PFSK-1 (cell line): ENCODE measurements at regions not wholly inside any gene's neighbourhood (a gene's known extent, or its start where the extent isn't known, plus 50 kb on each side); places are given as distances from the start of the nearest gene placed in this dataset.

Experiments
- POLR2AphosphoS5 ChIP-seq: IDR thresholded peaks from 2 replicates; pipeline ENCODE4 v1.6.1; 2012; ENCODE audit warnings: low read depth, mild to moderate bottlenecking, control low read depth, low read length, moderate library complexity
- SIN3A ChIP-seq: IDR thresholded peaks from 2 replicates; pipeline ENCODE4 v1.6.1; 2012; ENCODE audit warnings: mild to moderate bottlenecking, low read length, moderate library complexity, borderline replicate concordance; ENCODE audit not compliant: insufficient read depth
- TF ChIP-seq, protein P1 (sequence below), 2 experiments: IDR thresholded peaks; 2 replicates each; pipeline versions ENCODE4 v1.6.1 to v1.8.0; 2011 to 2012; ENCODE audit warnings: low read depth in 2 of 2, low read length in 2 of 2, control low read depth in 1 of 2, inconsistent platforms in 1 of 2, mild to moderate bottlenecking in 1 of 2, moderate library complexity in 1 of 2; ENCODE audit not compliant: insufficient read depth in 1 of 2

DNA sequence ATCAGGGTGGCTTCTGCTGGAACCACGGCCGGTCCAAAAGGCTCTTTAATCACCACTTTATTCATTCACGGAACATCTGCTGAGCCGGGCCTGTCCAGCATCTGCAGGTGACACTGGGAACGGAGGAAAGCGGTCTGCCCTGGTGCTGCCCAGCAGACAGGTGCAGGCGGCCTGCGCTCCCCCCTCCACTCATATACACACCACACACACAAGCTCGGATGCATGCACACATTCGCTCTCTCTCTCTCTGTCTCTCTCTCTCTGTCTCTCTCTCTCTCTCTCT is 736.9 kb downstream of the BRD1 start:
- TF ChIP-seq, protein P1, sequence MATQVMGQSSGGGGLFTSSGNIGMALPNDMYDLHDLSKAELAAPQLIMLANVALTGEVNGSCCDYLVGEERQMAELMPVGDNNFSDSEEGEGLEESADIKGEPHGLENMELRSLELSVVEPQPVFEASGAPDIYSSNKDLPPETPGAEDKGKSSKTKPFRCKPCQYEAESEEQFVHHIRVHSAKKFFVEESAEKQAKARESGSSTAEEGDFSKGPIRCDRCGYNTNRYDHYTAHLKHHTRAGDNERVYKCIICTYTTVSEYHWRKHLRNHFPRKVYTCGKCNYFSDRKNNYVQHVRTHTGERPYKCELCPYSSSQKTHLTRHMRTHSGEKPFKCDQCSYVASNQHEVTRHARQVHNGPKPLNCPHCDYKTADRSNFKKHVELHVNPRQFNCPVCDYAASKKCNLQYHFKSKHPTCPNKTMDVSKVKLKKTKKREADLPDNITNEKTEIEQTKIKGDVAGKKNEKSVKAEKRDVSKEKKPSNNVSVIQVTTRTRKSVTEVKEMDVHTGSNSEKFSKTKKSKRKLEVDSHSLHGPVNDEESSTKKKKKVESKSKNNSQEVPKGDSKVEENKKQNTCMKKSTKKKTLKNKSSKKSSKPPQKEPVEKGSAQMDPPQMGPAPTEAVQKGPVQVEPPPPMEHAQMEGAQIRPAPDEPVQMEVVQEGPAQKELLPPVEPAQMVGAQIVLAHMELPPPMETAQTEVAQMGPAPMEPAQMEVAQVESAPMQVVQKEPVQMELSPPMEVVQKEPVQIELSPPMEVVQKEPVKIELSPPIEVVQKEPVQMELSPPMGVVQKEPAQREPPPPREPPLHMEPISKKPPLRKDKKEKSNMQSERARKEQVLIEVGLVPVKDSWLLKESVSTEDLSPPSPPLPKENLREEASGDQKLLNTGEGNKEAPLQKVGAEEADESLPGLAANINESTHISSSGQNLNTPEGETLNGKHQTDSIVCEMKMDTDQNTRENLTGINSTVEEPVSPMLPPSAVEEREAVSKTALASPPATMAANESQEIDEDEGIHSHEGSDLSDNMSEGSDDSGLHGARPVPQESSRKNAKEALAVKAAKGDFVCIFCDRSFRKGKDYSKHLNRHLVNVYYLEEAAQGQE (IDR thresholded peaks at IDR 0.05; ENCODE audit: insufficient read depth in 1 of 2, low read depth in 2 of 2, low read length in 2 of 2), result no peak
- TF ChIP-seq SIN3A (no peak), POLR2AphosphoS5 (no peak)
